ENCODE measurements at regions not wholly inside any gene's neighbourhood (a gene's known extent, or its start where the extent isn't known, plus 50 kb on each side); places are given as distances from the start of the nearest gene placed in this dataset.

- no peak for DNase-seq (ENCODE audit: low read depth in 2 of 2)
Observed at GRCh38 chr2:12930391-12930790, 213.7 kb downstream of the TRIB2 start.

GRCh38 chr2:12931186-12931844 is 214.6 kb downstream of the TRIB2 start:
- DNase-seq (ENCODE audit: low read depth in 2 of 2): no peak

GRCh38 chr2:12932192-12932591 is 215.5 kb downstream of the TRIB2 start:
- no peak for DNase-seq (ENCODE audit: low read depth in 2 of 2)

DNA sequence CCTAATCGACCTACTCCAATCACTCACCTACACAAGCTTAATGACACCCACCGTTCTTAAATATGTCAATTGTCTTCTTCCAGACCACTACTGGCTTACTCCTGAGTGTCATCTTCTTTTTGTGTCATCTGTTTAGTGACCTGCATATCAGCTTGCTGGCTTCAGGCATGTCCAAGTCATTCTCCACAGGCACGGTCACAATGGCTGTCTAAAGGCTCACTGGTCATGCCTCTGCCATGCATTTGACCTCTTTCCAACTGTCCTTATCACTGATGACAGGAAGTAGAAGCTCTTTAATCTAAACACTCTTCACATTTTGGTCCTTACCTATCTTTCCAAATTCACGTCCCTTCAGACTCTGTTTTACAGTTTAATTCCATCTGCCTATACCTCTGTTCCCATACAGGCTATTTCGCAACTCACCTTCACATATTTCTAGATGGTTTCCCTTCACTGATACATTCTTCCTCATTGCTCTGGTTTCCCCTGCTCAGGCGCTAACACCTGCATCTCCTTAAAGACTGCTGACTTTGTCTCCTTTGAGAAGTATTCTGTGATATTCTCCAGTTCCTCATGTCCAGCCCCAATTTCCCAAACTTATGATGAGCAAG is 217.5 kb downstream of the TRIB2 start:
- no peak for DNase-seq (ENCODE audit: low read depth in 2 of 2)

DNA sequence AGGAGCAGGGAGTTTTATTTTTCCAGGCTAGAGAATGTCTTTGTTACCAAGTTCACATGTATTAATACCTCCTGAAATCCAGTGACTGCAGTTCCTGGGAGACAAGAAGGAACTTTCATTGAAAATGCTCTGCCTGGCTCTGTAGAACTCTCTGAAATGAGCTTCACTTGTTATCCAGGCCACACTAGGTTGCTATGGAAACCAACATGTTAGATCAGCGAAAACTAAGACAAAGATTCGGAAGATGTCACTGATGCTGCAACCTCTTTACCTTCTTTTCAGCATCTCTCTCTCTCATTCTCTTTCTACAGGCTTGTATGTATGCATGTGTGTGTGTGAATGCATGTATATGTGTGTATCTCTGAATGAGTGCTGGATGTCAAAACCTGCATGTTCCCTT is 218.5 kb downstream of the TRIB2 start:
- DNase-seq (ENCODE audit: low read depth in 2 of 2): no peak

- no peak for DNase-seq (ENCODE audit: low read depth in 2 of 2)
Observed at GRCh38 chr2:12935796-12936195, 219.1 kb downstream of the TRIB2 start.

DNA sequence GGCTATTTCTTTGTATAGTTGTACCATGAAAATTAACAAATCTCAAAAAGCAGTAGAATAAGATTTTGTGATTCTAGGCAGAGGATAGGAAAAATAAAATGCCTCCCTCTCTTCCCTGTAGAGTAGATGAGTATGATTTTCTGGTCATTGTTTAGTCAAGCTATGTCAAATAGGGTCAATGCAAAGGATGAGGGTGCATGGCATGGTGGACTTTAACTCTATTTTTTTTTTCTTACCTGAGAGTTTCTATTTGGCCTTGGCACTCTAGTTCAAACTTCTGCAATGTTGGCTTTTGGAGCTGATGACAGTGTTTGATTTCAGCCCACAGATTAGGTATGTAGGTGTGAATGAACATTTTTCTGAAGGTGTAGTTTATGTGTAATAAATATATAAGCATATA is 224.5 kb downstream of the TRIB2 start:
- DNase-seq (ENCODE audit: low read depth in 2 of 2): no peak

GRCh38 chr2:12948231-12948960 is 231.7 kb downstream of the TRIB2 start:
- DNase-seq (ENCODE audit: low read depth in 2 of 2): no peak

GRCh38 chr2:12948961-12949353 is 232.2 kb downstream of the TRIB2 start:
- no peak for DNase-seq (ENCODE audit: low read depth in 2 of 2)

GRCh38 chr2:12949406-12949805 is 232.7 kb downstream of the TRIB2 start:
- no peak for DNase-seq (ENCODE audit: low read depth in 2 of 2)

DNA sequence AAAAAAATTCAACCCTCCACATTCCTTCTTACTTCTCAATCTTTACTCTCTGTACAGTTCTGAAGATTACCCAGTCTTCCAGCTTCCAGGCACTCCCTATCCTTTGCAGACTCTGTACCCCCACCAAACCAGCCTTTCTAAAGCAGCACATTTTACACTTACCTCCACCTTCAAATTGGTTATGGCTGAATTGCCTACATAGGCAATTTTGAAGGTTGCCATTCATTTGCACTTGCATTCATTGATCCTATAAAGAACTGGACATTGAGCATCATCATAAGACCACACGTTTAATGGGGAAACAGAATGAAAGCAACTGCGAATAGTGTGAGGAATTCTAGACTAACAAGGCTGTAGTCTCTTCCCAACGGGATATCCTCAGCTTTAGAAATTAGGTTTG is 233.4 kb downstream of the TRIB2 start:
- DNase-seq (ENCODE audit: low read depth in 2 of 2): no peak

GRCh38 chr2:12950957-12951656 is 234.4 kb downstream of the TRIB2 start:
- DNase-seq (ENCODE audit: low read depth in 2 of 2): no peak

DNA sequence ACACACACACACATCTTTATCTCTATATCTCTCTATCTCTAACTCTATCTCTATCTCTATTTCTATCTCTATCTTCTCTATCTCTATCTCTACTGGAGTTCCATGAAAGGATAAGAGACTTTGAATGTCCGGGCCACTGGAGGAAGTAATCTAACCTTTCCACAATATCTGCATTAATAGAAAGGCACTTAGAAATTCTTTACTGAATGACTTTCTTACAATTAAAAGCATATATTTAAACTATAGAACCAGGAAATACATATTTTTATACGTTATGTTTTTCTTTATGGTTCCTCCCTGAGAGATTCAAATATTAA is 234.9 kb downstream of the TRIB2 start:
- no peak for DNase-seq (ENCODE audit: low read depth in 2 of 2)

DNA sequence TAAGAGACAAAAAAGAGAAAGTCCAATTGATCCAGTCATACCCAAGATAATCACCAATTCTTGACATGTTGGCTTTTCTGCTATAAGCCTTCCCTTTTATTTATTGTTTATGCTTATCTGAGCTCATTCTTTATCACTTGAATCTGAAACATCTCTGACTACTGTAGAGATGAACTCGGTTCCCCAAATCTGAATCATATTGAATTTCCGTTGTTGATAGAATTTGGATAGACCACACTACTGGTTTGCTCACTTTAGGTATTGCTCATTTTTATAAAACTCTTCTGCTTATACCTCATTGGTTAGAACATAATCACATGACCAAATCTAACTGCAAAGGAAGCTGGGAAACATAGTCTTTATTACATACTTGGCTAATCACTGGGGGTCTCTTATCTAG is 236.9 kb downstream of the TRIB2 start:
- DNase-seq (ENCODE audit: low read depth in 2 of 2): no peak

GRCh38 chr2:12955864-12956263 is 239.1 kb downstream of the TRIB2 start:
- no peak for DNase-seq (ENCODE audit: low read depth in 2 of 2)

- DNase-seq (ENCODE audit: low read depth in 2 of 2): no peak
Observed at GRCh38 chr2:12957251-12957650, 240.5 kb downstream of the TRIB2 start.

GRCh38 chr2:12959935-12960334 is 243.2 kb downstream of the TRIB2 start:
- DNase-seq (ENCODE audit: low read depth in 2 of 2): no peak

DNA sequence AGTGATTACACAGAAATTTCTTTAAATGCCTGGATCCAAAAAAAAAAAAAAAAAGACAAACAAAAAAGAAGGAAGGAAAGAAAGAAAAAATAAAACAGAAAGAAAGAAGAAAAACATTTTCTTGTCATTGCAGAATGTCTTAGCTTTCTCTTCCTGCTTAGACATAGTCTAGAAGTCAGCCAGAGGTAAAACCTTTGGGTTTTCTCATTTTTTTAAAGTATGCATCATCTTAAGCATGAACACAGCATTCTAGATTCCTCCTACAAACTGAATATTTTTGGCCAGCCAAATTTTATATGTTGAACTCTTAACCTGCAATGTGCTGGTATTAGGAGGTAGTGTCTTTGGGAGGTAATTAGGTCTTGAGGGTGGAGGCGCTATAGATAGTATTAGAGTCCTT is 243.9 kb downstream of the TRIB2 start:
- no peak for DNase-seq (ENCODE audit: low read depth in 2 of 2)

DNA sequence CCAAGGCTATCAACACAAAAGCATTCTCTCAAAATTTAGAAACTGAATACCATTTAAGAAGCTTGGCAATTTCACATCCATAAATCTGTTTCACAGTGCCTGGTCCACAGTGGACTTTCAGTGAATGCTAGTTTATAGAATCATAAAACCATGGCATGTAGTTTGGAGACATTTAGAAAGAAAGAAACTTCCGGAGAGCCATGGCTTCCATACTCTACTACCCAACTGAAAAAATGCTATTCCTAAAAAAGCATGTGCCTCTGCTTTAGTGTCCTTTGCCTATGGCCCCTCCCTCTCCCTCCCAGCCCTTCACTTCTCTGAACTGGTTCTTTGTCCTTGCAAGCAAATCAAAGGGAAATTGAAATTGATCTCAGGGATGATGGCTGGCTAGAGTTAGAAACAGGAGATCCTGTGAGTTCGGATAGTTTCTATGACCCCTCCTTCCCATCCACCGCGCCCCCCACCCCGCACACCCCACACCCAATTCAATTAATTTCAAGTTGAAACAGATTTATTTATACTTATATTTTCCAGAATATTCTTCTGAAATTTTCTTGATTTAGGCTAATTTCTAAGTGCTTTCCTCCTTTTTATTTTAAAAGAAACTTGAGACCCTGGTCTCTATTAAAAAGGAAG is 248.3 kb downstream of the TRIB2 start:
- DNase-seq (ENCODE audit: low read depth in 2 of 2): no peak

DNA sequence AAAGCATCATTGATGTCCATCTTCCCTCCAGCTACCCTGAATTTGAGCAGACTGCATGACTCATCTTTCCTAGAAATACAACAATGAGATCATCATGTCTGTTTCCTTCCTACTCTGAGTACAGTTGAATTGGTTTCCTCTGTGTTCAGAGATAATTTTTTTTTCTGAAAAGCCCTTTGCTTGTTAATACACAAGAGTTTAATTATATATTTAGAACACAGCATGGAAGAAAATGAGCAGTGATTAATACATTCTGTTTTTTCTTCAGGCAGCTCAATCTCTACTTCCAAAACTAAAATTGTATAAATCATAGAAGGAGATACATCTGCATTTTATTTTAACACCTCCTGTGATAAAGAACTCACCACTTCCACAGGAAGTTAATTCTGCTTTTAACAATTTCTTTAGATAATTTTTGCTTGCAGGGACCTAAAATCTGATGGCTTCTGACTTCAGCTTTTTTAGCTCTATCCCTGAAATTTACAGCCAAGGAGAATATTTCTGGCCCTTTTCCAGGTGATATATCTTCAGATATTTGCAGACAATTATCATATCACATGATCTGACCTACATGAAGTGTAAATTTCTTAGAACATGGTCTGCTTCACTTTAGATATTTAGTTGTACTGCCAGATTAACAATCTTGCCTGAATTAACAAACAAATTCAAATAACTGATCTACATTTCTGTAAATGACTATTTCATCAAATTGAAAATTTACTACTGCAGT is 249.0 kb downstream of the TRIB2 start:
- no peak for DNase-seq (ENCODE audit: low read depth in 2 of 2)

- no peak for DNase-seq (ENCODE audit: low read depth in 2 of 2)
Observed at GRCh38 chr2:12967804-12968203, 251.1 kb downstream of the TRIB2 start.

DNA sequence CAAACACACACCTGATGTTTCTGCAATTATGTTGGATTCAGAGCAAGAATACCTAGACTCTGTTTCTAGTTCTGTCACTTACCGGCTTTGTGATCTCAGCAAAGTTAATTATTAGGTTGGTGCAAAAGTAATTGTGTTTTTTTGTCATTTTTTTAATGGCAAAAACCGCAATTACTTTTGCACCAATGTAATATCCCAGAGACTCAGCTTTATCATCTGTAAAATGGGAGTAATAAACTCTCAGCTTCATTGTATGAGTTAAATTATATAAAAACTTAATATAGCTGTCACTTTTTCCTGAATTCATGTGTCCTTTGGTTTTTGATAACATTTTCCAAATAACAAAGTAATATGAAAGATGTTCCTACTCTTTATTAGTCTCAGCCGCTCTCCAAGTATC is 251.7 kb downstream of the TRIB2 start:
- DNase-seq (ENCODE audit: low read depth in 2 of 2): no peak
